ENCODE measurements at regions not wholly inside any gene's neighbourhood (a gene's known extent, or its start where the extent isn't known, plus 50 kb on each side); places are given as distances from the start of the nearest gene placed in this dataset.

DNA sequence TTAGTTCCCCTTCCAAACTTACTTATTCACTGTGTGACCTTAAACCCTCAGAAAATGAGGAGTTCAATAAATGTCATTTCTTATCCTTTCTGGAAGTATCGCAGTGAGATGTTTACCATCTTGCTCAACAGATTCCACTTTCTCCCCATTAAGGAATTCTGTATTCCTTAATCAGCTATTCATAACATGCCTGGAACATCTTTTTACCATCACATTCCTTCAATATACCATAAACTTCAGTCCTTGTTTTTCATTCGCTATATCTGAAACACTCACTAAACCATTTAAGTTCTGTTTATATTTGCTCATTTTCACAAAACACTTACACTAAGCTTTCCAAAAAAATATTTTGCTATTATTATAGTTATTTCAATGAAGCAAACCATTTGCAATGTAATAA, 1158.6 kb downstream of the CDH12 start:
- no peak for DNase-seq (ENCODE audit: low spot score)

GRCh38 chr5:21693591-21693990, 1159.6 kb downstream of the CDH12 start:
- no peak for DNase-seq (ENCODE audit: low spot score)

DNA sequence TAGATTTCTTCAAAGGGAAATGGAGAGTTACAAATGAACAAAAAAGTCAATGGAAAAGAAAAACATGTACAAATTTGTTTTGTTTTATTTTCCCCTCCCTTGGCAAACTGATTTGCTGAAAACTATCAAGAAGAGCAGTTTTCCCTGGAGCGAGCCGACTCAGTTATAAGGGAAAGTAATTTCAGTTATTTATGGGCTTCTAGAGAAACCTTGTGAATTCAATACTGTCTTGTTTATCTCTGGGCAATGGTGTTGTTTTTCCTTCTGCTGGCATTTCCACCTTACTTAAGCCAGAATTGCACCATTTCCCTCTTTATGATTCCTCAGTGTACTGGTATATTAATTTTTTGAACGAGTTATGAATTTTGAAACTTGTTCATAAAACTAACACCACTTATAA, 1163.6 kb downstream of the CDH12 start:
- no peak for DNase-seq (ENCODE audit: low spot score)

DNA sequence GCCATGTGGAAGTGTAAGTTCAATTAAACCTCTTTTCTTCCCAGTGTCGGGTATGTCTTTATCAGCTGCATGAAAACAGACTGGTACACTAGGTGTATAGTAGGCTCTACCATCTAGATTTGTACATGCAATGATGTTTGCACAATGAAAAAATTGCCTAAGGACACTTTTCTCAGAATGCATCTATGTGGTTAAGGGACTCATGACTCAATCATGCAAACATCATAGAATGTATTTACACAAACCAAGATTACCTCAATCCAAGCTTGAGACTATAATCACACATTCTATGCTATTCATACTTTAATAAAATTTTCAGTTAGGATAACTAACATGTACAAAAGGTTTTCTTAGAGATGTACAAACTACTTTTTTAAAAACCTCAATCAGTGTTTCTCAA, 1164.5 kb downstream of the CDH12 start:
- DNase-seq (ENCODE audit: low spot score), result no peak

DNA sequence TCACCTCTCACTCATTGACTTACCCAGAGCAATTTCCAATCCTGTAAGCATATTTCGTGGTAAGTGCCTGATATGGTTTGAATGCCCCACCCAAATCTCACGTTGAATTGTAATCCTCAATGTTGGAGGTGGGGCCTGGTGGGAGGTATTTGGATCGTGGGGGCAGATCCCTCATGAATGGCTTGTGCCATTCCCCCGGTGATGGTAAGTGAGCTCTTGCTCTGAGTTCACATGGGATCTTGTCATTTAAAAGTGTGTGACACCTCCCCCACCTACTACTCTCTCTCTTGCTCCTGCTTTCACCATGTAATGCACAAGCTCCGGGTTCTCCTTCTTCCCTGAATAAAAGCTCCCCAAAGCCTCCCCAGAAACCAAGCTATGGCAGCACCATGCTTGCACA, 1165.5 kb downstream of the CDH12 start:
- no peak for DNase-seq (ENCODE audit: low spot score)

DNA sequence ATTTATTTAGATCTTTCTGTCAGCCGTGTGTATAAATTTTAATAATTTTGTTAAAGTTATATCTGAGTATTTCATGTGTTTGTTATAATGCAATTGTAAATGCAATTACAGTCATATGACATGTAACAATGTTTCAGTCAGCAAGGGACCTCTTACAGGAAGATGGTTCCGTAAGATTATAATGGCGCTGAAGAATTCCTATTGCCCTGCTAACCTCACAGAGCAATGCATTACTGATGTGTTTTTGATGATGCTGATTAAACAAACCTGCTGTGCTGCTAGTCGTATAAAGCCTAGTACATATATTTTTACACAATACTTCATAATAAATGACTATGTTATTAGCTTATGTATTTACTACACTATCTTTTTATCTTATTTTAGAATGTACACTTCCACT, 1166.4 kb downstream of the CDH12 start:
- no peak for DNase-seq (ENCODE audit: low spot score)

DNA sequence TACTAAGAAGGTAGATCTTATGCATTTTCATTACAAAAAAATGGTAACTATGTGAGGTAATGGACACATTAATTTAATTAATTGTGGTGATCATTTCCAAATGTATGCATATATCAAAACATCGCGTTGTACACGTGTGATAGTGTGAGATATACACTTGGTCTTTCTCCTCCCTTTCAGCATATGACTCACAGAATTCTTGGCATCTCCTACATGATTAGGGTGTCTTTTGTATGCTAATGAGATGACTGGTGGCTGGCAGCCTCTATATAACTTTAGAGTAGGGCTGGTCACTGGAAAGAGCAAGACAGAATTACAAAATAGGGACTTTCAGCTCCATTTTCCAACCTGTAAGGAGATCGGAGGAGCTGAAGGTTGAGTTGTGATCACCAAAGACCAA, 1167.6 kb downstream of the CDH12 start:
- DNase-seq (ENCODE audit: low spot score), result no peak

GRCh38 chr5:21684992-21685391, 1168.2 kb downstream of the CDH12 start:
- DNase-seq (ENCODE audit: low spot score), result no peak

DNA sequence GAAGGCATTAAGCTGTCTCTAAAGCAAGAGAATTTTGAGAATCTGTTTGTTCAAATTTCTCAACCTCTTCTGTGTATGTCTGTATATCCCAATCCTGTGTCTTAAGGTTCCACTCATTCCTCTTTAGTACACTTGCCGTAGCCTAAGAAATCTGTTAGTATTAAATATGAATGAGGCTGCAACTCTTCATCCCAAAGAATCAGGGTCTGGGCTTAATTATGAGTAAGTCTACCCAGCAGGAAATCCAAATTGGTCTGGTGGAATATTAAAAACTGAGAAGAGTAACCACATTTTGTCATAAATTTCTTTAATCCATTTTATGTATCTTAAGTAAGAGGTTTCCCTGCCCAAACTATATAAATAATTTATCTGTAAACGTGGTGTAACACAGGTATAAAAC, 1171.2 kb downstream of the CDH12 start:
- DNase-seq (ENCODE audit: low spot score), result no peak

DNA sequence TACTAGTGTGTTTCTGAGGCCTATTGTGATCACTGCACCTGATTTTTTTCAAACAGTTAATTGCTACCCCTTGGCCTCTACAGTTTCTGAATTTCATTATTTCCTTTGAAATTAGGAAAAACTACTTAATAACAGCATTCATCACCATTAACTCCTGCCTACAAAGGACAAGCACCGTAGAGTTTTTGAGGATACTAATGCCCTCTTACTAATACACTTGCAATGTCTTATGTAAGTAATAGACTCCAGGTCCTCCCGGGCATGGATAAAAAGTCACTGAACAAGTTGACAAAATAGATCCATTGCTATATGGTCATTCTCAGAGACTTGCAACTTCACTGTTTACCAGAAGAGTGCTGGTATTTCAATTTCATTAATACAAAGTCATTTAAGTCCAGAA, 1172.5 kb downstream of the CDH12 start:
- no peak for DNase-seq (ENCODE audit: low spot score)

DNA sequence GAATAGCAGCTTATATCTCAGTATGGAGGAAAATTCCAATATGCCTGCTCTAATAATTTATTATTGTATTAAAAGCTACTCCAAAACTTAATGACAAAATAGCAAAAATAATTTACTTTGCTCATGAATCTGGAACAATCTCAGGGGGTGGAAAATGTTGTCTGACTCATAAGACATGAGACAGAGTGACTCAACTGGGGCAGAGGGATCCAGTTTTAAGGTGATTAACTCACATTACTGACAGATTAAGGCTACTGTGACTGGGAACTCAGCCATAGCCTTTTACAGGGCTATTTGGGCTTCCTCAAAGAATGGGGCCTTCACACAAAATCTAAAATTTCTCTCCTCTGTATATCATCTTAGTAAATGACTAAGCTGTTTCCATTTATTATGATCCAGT, 1172.9 kb downstream of the CDH12 start:
- DNase-seq (ENCODE audit: low spot score), result no peak

DNA sequence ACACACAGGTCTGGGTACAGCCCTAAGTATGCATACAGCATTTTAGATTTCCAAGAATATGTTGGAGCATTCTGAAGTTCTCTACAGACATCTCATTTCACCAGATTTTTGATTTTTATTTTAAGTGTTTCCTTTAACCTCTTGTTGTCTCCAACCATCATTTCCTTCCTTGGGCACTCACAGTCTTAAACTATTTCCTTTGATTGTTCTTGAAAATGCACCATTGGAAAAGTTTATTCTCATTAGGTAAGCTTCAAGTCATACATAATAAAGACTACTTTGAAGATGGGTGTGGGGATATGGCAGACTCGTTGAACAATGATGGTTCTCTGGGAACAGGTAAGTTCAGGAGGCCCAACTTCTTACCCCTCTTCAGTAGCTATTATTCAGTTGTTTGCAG, 1174.6 kb downstream of the CDH12 start:
- DNase-seq (ENCODE audit: low spot score), result no peak

GRCh38 chr5:21672911-21673310, 1180.2 kb downstream of the CDH12 start:
- no peak for DNase-seq (ENCODE audit: low spot score)

- DNase-seq (ENCODE audit: low spot score), result no peak
Measured at GRCh38 chr5:21672360-21672759, 1180.8 kb downstream of the CDH12 start.

DNA sequence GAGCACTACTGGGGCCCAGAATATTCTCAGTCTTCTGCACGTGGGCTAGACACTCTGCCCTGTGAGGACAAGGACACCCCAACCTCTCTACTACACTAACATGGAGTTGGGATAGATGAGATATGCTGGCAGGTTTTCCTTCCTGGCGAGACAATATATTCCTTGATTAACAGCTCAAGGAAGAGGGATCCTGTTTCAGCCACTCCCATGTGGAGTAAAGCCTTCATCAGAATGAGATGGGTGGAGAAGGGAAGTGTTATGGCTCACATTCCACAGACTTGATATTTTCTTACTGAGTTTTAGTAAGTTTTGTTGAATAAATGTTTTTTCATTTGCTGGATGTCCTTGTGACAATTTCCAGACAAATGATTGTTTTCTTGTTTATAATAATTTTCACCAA, 1187.6 kb downstream of the CDH12 start:
- no peak for DNase-seq (ENCODE audit: low spot score)

DNA sequence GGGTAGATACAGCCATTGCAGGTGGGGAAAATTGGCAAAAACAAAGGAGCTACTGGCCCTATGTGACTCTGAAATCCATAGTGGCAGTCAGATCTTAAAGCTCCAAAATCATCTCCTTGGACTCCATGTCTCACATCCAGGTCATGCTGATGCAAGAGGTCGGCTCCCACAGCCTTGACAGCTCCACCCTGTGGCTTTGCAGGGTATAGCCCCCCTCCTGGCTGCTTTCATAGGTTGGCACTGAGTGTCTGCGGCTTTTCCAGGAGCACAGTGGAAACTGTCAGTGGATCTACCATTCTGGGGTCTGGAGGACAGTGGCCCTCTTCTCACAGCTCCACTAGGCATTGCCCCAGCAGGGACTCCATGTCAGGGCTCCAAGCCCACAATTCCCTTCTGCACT, 1190.1 kb downstream of the CDH12 start:
- no peak for DNase-seq (ENCODE audit: low spot score)

DNA sequence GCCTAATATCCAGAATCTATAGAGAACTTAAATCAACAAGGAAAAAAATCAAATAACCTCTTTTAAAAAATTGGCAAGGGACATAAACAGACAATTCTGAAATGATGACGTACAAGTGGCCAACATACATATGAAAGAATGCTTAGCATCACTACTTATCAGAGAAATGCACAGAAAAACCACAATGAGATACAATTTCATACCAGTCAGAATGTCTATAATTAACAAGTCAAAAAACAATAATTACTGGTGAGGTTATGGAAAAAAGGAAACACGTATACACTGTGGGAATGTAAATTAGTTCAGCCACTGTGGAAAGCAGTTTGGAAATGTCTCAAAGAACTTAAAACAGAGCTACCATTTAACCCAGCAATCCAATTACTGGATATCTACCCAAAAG, 1192.0 kb downstream of the CDH12 start:
- DNase-seq (ENCODE audit: low spot score), result no peak

DNA sequence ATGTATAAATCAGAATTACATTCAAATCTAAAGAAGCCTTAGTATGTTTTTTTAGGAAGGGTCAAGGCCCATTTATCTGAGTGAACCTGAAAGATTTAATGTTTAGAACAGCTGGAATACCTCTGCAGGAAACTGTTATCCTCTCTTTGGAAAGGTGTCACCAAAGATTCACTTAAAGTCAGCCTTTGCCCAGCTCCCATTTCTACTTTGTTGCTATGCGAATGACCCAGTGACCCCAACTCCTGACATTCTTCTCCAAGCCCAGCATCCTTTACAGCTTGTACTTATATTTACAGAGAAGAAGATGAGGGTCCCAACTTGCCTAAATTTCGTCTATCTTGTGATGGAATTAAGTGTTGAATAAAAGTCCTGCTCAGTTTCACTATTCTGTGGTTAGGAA, 1198.6 kb downstream of the CDH12 start:
- DNase-seq (ENCODE audit: low spot score), result no peak

DNA sequence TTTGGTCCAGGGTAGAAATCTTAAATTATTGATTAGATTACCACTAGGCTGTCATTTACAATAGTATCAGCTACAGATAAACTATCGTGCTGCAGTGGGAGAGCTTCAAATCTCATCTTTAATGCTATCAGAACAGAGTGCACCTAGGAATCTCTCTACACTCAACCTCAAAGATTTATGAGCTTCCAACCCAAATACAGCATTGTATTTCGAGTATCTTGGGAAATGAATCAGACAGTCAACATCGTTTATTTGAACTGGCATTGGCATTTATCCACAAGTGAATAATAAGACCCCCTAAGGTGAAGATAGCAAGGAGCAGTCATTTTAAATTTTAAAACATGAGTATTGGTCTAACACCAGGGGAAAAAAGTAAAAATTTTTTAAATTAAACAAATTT, 1203.2 kb downstream of the CDH12 start:
- DNase-seq (ENCODE audit: low spot score), result no peak

GRCh38 chr5:21646469-21646868, 1206.7 kb downstream of the CDH12 start:
- DNase-seq (ENCODE audit: low spot score), result no peak

DNA sequence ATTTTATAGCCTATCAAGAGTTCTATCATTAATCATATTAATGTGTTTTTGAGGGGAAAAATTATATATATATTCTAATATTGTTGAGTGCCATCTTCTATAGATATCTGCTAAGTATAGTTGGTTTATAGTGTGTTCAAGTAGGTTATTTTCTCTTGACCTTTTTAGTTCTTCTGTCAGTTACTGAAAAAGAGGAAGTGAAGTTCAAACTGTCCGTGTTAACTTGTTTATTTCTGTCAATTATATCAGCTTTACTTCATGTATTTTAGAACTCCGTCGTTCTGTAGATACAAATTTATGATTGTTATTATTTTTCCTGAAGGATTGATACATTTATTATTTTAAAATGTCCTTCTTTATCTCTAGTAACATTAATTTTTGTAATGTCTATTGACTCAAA, 1209.1 kb downstream of the CDH12 start:
- no peak for DNase-seq (ENCODE audit: low spot score)

GRCh38 chr5:21642312-21642711, 1210.8 kb downstream of the CDH12 start:
- no peak for DNase-seq (ENCODE audit: low spot score)

- DNase-seq (ENCODE audit: low spot score), result no peak
Measured at GRCh38 chr5:21623831-21624230, 1229.3 kb downstream of the CDH12 start.

- DNase-seq (ENCODE audit: low spot score), result no peak
Measured at GRCh38 chr5:21615195-21615765, 1237.9 kb downstream of the CDH12 start.

- DNase-seq (ENCODE audit: low spot score), result no peak
Measured at GRCh38 chr5:21613971-21614488, 1239.1 kb downstream of the CDH12 start.

Measured in pons (tissue), 1 donor.